HG03045 (cell line): ENCODE measurements at regions not wholly inside any gene's neighbourhood (a gene's known extent, or its start where the extent isn't known, plus 50 kb on each side); places are given as distances from the start of the nearest gene placed in this dataset.
"Not testable (repeated sequence)": the region's sequence is repeated elsewhere in the genome, so short reads cannot be mapped to it uniquely, and the experiment has no call there.

Experiments used
- ATAC-seq: cut with Tn5 transposase; IDR thresholded peaks from one replicate; pipeline ENCODE4 v1.9.1; 2021; ENCODE audit warnings: mild to moderate bottlenecking, moderate library complexity; ENCODE audit not compliant: unreplicated experiment

DNA sequence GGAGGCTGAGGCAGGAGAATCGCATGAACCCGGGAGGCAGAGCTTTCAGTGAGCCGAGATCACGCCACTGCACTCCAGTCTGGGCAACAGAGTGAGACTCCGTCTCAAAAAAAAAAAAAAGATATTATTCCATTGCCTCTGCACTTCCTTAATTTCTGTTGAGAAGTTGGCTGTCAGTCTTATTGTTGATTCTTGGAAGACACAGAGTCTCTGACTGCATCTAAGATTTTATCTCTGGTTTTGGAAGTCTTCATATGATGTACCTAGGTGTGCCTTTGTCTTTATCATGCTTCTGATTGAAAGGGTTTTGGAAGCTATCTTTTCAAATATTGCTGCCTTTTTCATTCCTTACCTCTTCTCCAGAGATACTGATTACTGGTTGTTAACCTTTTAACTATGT is 160.4 kb downstream of the NPIPB11 start:
- not testable (repeated sequence) for ATAC-seq

- no peak for ATAC-seq
These were observed 168.5 kb downstream of the NPIPB11 start for GRCh38 chr16:29237971-29238370.

DNA sequence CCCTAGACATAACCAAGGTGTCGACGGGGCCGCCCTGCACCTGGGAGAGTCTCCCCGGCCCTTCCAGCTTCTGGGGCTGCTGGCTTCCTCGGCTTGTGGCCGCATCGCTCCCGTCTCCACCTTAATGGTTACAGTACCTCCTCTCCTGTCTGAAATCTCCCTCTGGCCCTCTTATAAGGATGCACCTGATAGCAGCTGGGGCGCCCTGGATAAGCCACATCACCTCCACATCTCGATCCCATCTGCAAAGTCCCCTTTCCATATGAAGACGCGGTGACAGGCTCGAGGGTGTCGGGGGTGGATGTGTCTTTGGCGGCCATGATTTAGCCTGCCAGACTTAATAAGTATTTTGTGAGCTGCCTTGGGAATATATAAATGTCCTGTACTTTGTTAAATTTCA is 169.0 kb downstream of the NPIPB11 start:
- ATAC-seq = not testable (repeated sequence)

- ATAC-seq = not testable (repeated sequence)
These were observed 169.5 kb downstream of the NPIPB11 start for GRCh38 chr16:29237023-29237422.

DNA sequence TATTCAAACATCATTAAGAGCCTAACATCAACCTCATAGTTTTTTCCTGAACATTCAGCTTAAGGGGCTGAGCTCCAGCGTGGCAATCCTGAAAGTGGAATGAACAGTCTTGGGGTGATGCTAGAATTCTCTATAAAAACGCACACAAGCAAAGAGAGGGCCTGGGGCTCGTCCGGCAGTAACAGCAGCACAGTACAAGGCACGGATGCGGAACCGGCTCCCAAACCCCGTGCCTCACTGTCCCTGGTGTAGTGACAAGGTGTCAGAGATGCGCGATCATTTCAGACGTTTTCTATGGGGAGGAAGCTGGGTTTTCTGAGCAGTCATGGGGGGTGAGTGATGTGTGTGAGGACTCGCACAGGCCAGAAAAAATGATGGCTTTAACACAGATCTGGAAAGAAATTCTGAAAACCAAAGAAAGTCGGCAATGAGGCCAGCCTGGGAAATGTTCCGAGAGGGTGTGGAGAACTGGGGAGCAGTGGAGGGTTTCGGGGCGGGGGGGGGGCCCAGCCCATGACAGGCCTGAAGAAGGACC is 170.6 kb downstream of the NPIPB11 start:
- ATAC-seq = not testable (repeated sequence)

- ATAC-seq = not testable (repeated sequence)
These were observed 171.8 kb downstream of the NPIPB11 start for GRCh38 chr16:29234536-29235275.

DNA sequence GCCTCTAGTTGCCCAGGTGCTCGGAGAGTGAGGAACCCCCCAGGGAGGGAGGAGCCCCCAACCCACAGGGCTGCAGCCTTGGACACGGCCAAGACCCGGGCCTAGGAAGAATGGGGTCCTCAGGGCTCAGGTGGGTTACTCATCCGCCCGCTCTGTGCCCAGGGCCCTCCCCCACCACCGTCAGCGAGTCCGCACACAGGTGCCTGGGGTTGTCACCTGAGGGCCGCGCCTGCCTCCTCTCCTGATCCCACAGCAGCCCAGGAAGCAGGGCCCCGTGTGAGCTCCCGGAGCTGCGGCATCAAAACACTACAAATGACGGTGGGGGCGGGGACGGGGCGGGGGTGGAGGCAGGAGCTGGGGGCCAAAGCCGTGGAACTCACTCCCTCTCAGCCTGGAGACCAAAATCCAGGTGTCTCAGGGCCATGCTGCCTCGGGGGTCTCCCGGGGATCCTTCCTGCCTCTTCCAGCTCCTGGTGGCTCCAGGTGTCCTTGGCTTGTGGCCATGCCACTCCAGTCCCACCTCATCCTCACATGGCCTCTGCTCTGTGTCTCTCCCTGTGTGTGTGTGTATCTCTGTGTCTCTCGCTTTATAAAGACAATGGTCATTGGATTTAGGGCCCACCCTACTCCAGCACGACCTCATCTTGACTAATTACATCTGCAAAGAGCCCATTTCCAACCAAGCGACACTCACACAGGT is 172.7 kb downstream of the NPIPB11 start:
- not testable (repeated sequence) for ATAC-seq

- ATAC-seq = no peak
These were observed 173.5 kb downstream of the NPIPB11 start for GRCh38 chr16:29232811-29233704.

GRCh38 chr16:29232160-29232705 is 174.3 kb downstream of the NPIPB11 start:
- not testable (repeated sequence) for ATAC-seq

- no peak for ATAC-seq
These were observed 175.3 kb downstream of the NPIPB11 start for GRCh38 chr16:29231244-29231643.

- ATAC-seq = no peak
These were observed 175.8 kb downstream of the NPIPB11 start for GRCh38 chr16:29230671-29231096.

GRCh38 chr16:29230006-29230668 is 176.4 kb downstream of the NPIPB11 start:
- not testable (repeated sequence) for ATAC-seq

DNA sequence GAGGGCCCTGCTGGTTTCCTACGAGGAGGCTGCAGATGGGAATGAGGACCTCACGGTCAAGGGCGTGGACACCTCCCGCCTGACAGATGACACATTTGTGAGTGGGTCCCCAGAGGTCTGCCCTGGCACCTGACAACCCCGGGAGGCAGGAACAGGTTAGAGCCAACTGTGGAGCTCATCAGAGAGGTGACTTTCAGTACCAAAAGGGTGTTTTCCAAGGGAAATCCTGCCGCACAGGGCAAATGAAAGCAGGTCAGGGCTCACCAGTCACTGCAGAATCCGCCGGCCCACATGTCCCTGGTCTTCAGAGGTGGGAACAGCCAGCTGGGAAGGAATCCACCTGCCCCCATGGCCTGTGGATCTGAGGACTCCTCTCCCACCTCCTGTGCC is 176.9 kb downstream of the NPIPB11 start:
- ATAC-seq = not testable (repeated sequence)

DNA sequence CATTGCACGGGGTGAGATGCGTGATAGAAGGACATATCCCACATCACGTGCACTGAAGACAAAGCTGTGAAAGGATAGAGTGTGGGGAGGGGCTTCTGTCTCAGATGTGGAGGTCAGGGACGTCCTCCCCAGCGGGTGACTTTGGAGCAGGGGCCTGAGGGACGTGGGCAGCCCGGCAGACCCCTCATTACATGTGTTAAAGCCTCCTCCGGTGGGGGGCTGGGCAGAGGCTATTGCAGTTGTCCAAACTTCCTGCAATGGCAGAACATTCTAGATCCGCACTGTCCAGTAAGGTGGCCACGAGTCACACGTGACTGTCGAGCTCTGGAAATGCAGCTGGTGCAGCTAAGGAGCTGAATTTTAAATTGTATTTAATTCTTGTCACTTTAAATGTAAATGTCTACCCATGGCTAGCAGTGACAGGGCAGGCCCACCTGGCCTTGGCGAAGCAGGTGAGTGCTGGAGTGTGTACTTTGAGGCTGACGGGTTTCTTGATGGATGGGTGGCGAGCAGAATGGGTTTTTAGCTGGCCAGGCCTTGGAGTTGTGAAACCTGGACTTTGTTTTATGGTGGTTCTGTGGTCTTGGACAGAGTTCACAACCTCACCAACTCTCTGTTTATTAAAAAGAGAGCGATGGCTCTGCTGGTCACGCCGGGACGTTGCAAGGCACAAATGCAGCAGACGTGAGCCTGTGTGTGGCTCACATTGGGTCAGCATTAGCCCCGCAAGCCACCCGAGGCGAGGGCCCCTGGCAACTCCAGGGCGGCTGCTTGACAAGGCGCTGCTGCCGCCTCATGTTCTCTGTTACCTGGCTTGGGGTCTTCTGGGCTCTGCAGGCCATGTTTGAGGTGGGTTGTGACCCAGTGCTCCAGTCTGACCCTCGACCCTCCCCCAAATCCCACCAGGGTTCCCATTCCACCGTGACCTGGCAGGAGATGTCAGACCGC is 177.6 kb downstream of the NPIPB11 start:
- not testable (repeated sequence) for ATAC-seq

- ATAC-seq = not testable (repeated sequence)
These were observed 178.5 kb downstream of the NPIPB11 start for GRCh38 chr16:29227751-29228663.

GRCh38 chr16:29226782-29227181 is 179.7 kb downstream of the NPIPB11 start:
- no peak for ATAC-seq

DNA sequence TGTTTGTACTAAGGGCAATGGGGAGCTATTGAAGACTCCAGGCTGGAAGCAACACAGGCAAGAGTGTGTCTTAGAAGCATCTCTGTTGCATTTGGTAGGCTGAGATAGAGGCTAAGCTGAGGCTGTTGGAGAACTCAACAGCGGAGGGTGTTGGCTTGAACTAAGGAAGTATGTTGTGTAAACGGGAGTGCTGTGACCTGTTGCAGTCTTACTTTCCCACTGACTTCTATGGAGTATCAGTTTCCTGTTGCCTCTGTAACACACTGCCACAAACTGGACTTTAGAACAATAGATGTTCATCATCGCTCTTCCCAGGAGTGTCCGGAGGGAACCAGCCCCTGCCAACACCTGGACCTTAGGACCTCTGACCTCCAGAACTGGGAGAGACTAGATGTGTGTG is 181.8 kb downstream of the NPIPB11 start:
- ATAC-seq = not testable (repeated sequence)

GRCh38 chr16:29222615-29223014 is 183.9 kb downstream of the NPIPB11 start:
- not testable (repeated sequence) for ATAC-seq
